Astrocyte (in vitro differentiated cells and primary cell): ENCODE measurements at regions not wholly inside any gene's neighbourhood (a gene's known extent, or its start where the extent isn't known, plus 50 kb on each side); places are given as distances from the start of the nearest gene placed in this dataset.

ENCODE experiments used
- EZH2 ChIP-seq: IDR thresholded peaks from 2 replicates; pipeline ENCODE4 v1.6.1; 2012; ENCODE audit warnings: mild to moderate bottlenecking, low read length, inconsistent platforms; ENCODE audit not compliant: insufficient read depth
- TF ChIP-seq, protein P1 (sequence below): IDR thresholded peaks from 2 replicates; pipeline ENCODE4 v1.5.1; 2011; ENCODE audit warnings: low read depth, mild to moderate bottlenecking, inconsistent platforms, low read length, moderate library complexity; ENCODE audit not compliant: insufficient read depth

DNA sequence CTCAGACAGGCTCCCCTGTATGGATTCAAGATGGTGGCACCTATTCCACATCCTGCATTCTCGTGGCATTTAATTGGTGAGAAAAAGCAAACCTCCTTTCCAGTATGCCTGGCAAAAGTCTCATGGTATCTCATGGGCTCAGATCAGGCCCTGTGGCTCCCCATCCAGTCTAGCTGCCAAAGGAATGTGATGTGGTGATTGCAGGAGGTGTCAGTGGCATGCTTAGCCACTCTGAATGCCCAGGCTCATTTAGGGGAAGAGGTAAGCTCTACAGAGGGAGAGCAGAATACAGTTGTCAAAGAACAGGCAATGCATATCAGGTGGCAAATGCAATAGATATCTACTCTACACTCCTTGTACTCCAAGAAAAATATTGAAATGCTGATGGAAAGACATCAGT is 146.7 kb downstream of the SPATA19 start:
- TF ChIP-seq, protein P1, sequence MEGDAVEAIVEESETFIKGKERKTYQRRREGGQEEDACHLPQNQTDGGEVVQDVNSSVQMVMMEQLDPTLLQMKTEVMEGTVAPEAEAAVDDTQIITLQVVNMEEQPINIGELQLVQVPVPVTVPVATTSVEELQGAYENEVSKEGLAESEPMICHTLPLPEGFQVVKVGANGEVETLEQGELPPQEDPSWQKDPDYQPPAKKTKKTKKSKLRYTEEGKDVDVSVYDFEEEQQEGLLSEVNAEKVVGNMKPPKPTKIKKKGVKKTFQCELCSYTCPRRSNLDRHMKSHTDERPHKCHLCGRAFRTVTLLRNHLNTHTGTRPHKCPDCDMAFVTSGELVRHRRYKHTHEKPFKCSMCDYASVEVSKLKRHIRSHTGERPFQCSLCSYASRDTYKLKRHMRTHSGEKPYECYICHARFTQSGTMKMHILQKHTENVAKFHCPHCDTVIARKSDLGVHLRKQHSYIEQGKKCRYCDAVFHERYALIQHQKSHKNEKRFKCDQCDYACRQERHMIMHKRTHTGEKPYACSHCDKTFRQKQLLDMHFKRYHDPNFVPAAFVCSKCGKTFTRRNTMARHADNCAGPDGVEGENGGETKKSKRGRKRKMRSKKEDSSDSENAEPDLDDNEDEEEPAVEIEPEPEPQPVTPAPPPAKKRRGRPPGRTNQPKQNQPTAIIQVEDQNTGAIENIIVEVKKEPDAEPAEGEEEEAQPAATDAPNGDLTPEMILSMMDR: no peak
- no peak for TF ChIP-seq EZH2
